Activated T-helper 17 cell treated with anti-CD3 and anti-CD28 coated beads, Interleukin-2, amount 50 U/mL, for 72 hours (primary cell): ENCODE measurements at regions not wholly inside any gene's neighbourhood (a gene's known extent, or its start where the extent isn't known, plus 50 kb on each side); places are given as distances from the start of the nearest gene placed in this dataset.
"Not testable (repeated sequence)": the region's sequence is repeated elsewhere in the genome, so short reads cannot be mapped to it uniquely, and the experiment has no call there.

Source experiments
- ATAC-seq: fragments of 150-1000 bp; cut with Tn5 transposase; replicated peaks from 2 replicates; pipeline ENCODE4 v1.10.0; 2021; ENCODE audit warnings: mild to moderate bottlenecking, moderate library complexity
- H3K27ac Mint-ChIP-seq: one replicate; pipeline ENCODE4 v1.8.0; 2022; ENCODE audit warnings: mixed read lengths
- H3K27me3 Mint-ChIP-seq: one replicate; pipeline ENCODE4 v1.8.0; 2022; ENCODE audit warnings: mixed read lengths
- H3K36me3 Mint-ChIP-seq: one replicate; pipeline ENCODE4 v1.8.0; 2022; ENCODE audit warnings: low read depth, mild to moderate bottlenecking, mixed read lengths
- H3K4me1 Mint-ChIP-seq: one replicate; pipeline ENCODE4 v1.8.0; 2022; ENCODE audit warnings: mixed read lengths
- H3K4me3 Mint-ChIP-seq: one replicate; pipeline ENCODE4 v1.8.0; 2022; ENCODE audit warnings: mild to moderate bottlenecking, mixed read lengths
- H3K9me3 Mint-ChIP-seq: one replicate; pipeline ENCODE4 v1.8.0; 2022; ENCODE audit warnings: mixed read lengths

GRCh38 chrX:148080593-148080992 lies 99.5 kb downstream of the FMR1NB start:
- H3K4me3 Mint-ChIP-seq: no peak overlapping the region
- no peak overlapping the region for H3K27ac Mint-ChIP-seq
- no peak for ATAC-seq
- no peaks in the 10 kb centered on the region for H3K4me1 Mint-ChIP-seq
- H3K27me3 Mint-ChIP-seq: no peaks in the 10 kb centered on the region
- H3K9me3 Mint-ChIP-seq: no peaks in the 10 kb centered on the region
- H3K36me3 Mint-ChIP-seq: no peaks in the 10 kb centered on the region

DNA sequence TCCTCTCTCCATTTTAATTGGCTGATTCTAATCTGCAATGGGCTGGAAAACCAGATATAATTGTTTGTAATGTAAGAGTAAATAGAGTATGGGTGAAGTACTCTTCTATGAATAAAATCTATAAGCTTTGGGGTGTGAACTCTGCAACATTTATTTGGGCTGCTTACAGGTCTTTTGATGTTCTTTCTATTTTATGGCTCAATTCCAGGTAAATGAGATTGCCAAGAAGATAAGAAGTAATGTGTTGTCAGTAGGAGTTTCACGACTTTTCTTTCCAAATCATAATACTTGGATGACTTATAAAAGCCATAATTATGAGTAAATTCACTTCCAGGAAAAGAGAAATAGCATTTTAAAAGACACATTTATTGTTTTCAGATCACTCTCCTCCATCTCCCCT lies 103.5 kb downstream of the FMR1NB start:
- no peak for ATAC-seq
- H3K27me3 Mint-ChIP-seq: no peaks in the 10 kb centered on the region
- no peak overlapping the region for H3K27ac Mint-ChIP-seq
- no peaks in the 10 kb centered on the region for H3K9me3 Mint-ChIP-seq
- H3K4me1 Mint-ChIP-seq: no peaks in the 10 kb centered on the region
- H3K4me3 Mint-ChIP-seq: no peak overlapping the region
- H3K36me3 Mint-ChIP-seq: no peaks in the 10 kb centered on the region

GRCh38 chrX:148120151-148120550 lies 139.0 kb downstream of the FMR1NB start:
- Mint-ChIP-seq H3K4me3 (no peak overlapping the region), H3K4me1 (no peaks in the 10 kb centered on the region), H3K27ac (no peak overlapping the region), H3K9me3 (no peaks in the 10 kb centered on the region), H3K27me3 (peaks cover 3% of the 10 kb centered on the region), H3K36me3 (no peaks in the 10 kb centered on the region)
- no peak for ATAC-seq

DNA sequence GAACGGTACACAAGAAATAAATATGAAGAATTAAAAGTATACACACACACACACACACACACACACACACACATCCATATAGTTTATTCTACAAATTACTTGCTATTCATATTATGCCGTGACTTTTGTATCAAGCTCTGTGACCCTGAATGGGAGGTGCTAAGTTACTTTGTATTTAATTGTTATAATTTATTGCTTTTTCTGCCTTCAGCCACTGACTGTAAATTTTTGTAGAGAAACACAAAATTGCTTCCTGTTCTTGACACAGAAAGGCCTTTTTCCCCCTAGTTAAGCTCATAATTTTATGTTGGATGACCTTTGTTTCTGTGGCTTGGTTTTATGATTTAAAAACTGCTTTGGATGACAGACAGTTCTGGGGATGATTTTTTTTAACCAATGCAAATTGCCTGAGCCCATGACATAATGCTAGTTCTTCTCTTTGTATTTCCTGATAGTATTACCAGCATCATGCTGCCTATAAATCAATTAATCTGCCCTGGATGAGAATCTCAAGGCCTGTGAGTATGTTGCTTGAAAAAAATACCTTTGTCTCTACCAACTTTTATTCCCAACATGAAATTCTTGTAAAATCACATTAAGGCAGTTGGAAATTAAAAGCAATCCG lies 140.0 kb downstream of the FMR1NB start:
- no peaks in the 10 kb centered on the region for H3K27me3 Mint-ChIP-seq
- H3K4me3 Mint-ChIP-seq: no peak overlapping the region
- no peak overlapping the region for H3K27ac Mint-ChIP-seq

GRCh38 chrX:148128872-148129505 lies 147.9 kb downstream of the FMR1NB start:
- not testable (repeated sequence) for H3K27ac Mint-ChIP-seq, H3K4me1 Mint-ChIP-seq, H3K27me3 Mint-ChIP-seq, ATAC-seq, H3K4me3 Mint-ChIP-seq, H3K36me3 Mint-ChIP-seq, H3K9me3 Mint-ChIP-seq

More for the DNA sequence above, 140.0 kb downstream of the FMR1NB start:
- no peak for ATAC-seq
- no peaks in the 10 kb centered on the region for H3K9me3 Mint-ChIP-seq
- no peaks in the 10 kb centered on the region for H3K36me3 Mint-ChIP-seq
- no peaks in the 10 kb centered on the region for H3K4me1 Mint-ChIP-seq

GRCh38 chrX:148133105-148133725 lies 152.1 kb downstream of the FMR1NB start:
- no peak for ATAC-seq
- H3K4me3 Mint-ChIP-seq: no peak overlapping the region
- H3K9me3 Mint-ChIP-seq: no peaks in the 10 kb centered on the region
- no peaks in the 10 kb centered on the region for H3K36me3 Mint-ChIP-seq
- H3K27ac Mint-ChIP-seq: no peak overlapping the region
- no peaks in the 10 kb centered on the region for H3K4me1 Mint-ChIP-seq
- no peaks in the 10 kb centered on the region for H3K27me3 Mint-ChIP-seq

DNA sequence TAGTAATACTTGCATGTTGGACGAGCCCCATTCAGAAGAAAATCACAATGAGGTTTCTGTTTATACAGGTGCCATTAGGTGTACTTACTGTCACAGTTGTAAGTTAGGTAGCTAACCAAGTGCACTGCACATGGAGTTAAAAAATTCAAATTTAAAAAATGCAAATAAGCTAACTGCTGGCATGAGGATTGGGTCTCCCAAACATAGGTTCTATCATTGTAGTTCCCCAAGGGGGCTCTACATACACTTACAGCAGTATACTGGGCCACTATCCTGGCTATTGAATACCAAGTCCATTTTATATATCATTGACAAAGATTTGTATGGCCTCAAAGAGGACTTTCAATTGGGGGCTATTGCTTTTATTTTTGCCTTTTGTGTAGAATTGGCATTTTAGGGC lies 153.4 kb downstream of the FMR1NB start:
- Mint-ChIP-seq H3K4me3 (no peak overlapping the region), H3K9me3 (no peaks in the 10 kb centered on the region), H3K27me3 (no peaks in the 10 kb centered on the region), H3K36me3 (no peaks in the 10 kb centered on the region), H3K27ac (no peak overlapping the region), H3K4me1 (no peaks in the 10 kb centered on the region)
- no peak for ATAC-seq

- Mint-ChIP-seq H3K4me1 (no peaks in the 10 kb centered on the region), H3K27me3 (no peaks in the 10 kb centered on the region), H3K9me3 (no peaks in the 10 kb centered on the region), H3K36me3 (no peaks in the 10 kb centered on the region), H3K4me3 (no peak overlapping the region), H3K27ac (no peak overlapping the region)
- no peak for ATAC-seq
Measured at GRCh38 chrX:148135738-148136137, 154.6 kb downstream of the FMR1NB start.

- Mint-ChIP-seq H3K4me1 (no peaks in the 10 kb centered on the region), H3K9me3 (no peaks in the 10 kb centered on the region), H3K27me3 (no peaks in the 10 kb centered on the region), H3K4me3 (no peak overlapping the region), H3K36me3 (no peaks in the 10 kb centered on the region), H3K27ac (no peak overlapping the region)
- ATAC-seq: no peak
Measured at GRCh38 chrX:148146121-148146520, 165.0 kb downstream of the FMR1NB start.

- H3K4me3 Mint-ChIP-seq: no peak overlapping the region
- ATAC-seq: no peak
- no peaks in the 10 kb centered on the region for H3K27me3 Mint-ChIP-seq
- no peaks in the 10 kb centered on the region for H3K4me1 Mint-ChIP-seq
- H3K27ac Mint-ChIP-seq: no peak overlapping the region
- H3K9me3 Mint-ChIP-seq: no peaks in the 10 kb centered on the region
- H3K36me3 Mint-ChIP-seq: no peaks in the 10 kb centered on the region
Measured at GRCh38 chrX:148156986-148157385, 175.8 kb downstream of the FMR1NB start.

DNA sequence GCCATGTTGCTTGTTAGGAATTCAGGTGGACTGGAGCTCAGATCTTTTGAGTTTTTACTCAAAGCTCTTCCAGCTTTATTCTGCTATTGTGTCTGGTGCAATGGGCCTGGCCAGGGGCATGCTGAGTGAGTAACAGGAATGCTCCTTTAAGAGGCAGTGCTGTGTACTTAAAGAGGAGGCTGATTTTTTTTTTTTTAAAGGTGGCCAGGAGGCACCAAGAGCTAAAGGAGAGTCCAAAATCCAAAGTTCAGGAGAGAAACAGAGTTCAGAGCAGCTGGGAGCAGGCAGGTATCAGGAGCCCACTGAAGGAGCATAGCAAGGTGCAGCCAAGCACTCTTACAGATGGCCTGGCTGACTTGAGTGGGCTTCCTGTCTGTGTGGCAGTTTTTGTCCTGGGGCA lies 178.7 kb downstream of the FMR1NB start:
- Mint-ChIP-seq H3K9me3 (no peaks in the 10 kb centered on the region), H3K27ac (no peak overlapping the region), H3K27me3 (no peaks in the 10 kb centered on the region), H3K4me1 (no peaks in the 10 kb centered on the region), H3K36me3 (no peaks in the 10 kb centered on the region), H3K4me3 (no peak overlapping the region)
- no peak for ATAC-seq

DNA sequence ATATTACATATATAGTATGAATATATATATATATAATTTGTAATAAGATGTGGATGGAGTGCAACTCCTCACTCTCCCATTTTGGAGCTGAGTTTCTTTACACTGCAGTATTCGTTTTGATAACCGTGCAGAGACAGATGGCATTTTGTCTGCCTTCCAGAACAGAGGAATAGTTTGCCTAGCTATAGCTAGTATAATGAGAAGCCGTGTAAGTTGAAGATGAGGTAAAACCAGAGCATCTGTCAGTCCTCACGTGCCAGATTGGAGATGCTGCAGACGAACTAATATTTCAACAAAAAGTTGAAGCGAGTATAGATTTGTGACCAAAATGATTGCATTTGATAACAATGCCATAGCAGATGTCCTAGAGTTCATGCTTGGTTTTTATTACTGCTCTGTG lies 180.6 kb downstream of the FMR1NB start:
- Mint-ChIP-seq H3K27ac (no peak overlapping the region), H3K4me1 (no peaks in the 10 kb centered on the region), H3K9me3 (no peaks in the 10 kb centered on the region), H3K27me3 (no peaks in the 10 kb centered on the region), H3K4me3 (no peak overlapping the region), H3K36me3 (no peaks in the 10 kb centered on the region)
- no peak for ATAC-seq

DNA sequence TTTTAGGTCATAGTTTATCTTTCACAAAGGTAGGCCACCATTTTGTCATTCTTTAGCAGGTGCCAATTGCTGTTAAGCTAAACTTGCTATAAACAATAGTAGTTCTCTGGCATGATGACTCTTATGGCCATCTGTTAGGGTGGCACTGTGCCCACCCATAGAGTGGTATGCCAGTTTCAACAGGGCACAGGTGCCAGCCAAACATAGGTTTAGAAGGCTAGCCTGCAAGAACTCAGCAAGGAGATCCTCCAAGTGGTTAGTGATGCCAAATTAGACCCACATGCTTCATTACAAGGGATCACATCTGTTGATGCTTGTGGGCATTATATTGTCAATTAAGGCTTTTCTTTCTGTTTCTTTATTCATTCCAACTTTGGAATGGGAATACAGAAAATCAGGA lies 204.5 kb downstream of the FMR1NB start:
- H3K9me3 Mint-ChIP-seq: no peaks in the 10 kb centered on the region
- H3K36me3 Mint-ChIP-seq: no peaks in the 10 kb centered on the region
- H3K27ac Mint-ChIP-seq: no peak overlapping the region
- no peak for ATAC-seq
- H3K4me1 Mint-ChIP-seq: no peaks in the 10 kb centered on the region
- no peak overlapping the region for H3K4me3 Mint-ChIP-seq
- H3K27me3 Mint-ChIP-seq: no peaks in the 10 kb centered on the region

DNA sequence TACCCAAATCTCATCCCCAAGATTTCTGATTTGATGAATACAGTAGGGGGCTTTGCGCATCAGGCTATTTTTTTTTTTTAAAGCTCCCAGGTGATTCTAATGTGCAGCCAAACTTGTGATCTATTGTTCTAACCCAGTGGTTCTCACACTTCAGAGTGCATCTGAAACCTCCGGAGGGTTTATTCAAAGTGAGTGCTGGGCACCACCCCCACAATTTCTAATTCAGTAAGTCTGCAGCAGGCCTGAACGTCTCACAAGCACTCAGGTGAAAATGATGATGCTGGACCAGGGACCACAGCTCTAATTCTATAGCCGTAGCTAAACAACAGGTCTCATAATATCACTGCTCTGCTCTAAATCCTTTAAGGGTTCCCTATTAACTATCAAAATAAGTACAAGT lies 211.4 kb downstream of the FMR1NB start:
- H3K9me3 Mint-ChIP-seq: no peaks in the 10 kb centered on the region
- no peaks in the 10 kb centered on the region for H3K36me3 Mint-ChIP-seq
- no peaks in the 10 kb centered on the region for H3K4me1 Mint-ChIP-seq
- no peak overlapping the region for H3K4me3 Mint-ChIP-seq
- ATAC-seq: no peak
- H3K27me3 Mint-ChIP-seq: no peaks in the 10 kb centered on the region
- H3K27ac Mint-ChIP-seq: no peak overlapping the region

- Mint-ChIP-seq H3K4me1 (no peaks in the 10 kb centered on the region), H3K27ac (no peak overlapping the region), H3K36me3 (no peaks in the 10 kb centered on the region), H3K9me3 (no peaks in the 10 kb centered on the region), H3K4me3 (no peak overlapping the region), H3K27me3 (no peaks in the 10 kb centered on the region)
- ATAC-seq: no peak
Measured at GRCh38 chrX:148193759-148194158, 212.6 kb downstream of the FMR1NB start.
